Sigmoid colon (tissue), 4 donors: ENCODE measurements at regions not wholly inside any gene's neighbourhood (a gene's known extent, or its start where the extent isn't known, plus 50 kb on each side); places are given as distances from the start of the nearest gene placed in this dataset.

ENCODE experiments used
- EP300 ChIP-seq, 4 donors: sonication (generic); formaldehyde crosslinking; IDR thresholded peaks; one replicate each; pipeline ENCODE4 v1.6.1; 2017; ENCODE audit warnings: antibody characterized with exemption in 4 of 4
- POLR2A ChIP-seq, 2 donors: fragments of 450-650 bp; IDR thresholded peaks; one replicate each; pipeline ENCODE4 v1.6.1; 2016; ENCODE audit warnings: antibody characterized with exemption in 2 of 2, mild to moderate bottlenecking in 2 of 2, moderate library complexity in 2 of 2
- TF ChIP-seq, protein P1 (sequence below), 4 experiments: fragments of 450-650 bp in 3 of 4; fragments of 200-600 bp in 1 of 4; IDR thresholded peaks; one replicate each; pipeline ENCODE4 v1.5.1; 2016 to 2019; ENCODE audit warnings: antibody characterized with exemption in 4 of 4, mild to moderate bottlenecking in 3 of 4, moderate library complexity in 2 of 4

DNA sequence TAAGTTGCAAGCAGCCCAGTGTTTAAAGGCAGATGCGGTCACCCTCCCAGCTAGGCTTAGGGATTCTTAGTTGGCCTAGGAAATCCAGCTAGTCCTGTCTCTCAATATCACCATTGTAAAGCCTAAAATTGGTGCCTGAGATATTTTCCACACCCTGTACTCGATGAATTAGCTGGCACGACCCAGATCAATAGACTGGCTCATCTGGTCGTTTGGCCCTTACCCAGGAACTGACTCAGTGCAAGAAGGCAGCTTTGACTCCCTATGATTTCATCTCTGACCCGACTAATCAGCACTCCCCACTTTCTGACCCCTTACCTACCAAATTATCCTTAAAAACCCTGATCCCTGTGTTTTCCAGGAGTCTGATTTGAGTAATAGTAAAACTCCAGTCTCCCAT lies 384.9 kb upstream of the SLC7A11 start:
- no peak for TF ChIP-seq EP300 (IDR thresholded peaks at IDR 0.05)
- no peak for TF ChIP-seq POLR2A (IDR thresholded peaks at IDR 0.05)
- TF ChIP-seq, protein P1, sequence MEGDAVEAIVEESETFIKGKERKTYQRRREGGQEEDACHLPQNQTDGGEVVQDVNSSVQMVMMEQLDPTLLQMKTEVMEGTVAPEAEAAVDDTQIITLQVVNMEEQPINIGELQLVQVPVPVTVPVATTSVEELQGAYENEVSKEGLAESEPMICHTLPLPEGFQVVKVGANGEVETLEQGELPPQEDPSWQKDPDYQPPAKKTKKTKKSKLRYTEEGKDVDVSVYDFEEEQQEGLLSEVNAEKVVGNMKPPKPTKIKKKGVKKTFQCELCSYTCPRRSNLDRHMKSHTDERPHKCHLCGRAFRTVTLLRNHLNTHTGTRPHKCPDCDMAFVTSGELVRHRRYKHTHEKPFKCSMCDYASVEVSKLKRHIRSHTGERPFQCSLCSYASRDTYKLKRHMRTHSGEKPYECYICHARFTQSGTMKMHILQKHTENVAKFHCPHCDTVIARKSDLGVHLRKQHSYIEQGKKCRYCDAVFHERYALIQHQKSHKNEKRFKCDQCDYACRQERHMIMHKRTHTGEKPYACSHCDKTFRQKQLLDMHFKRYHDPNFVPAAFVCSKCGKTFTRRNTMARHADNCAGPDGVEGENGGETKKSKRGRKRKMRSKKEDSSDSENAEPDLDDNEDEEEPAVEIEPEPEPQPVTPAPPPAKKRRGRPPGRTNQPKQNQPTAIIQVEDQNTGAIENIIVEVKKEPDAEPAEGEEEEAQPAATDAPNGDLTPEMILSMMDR (IDR thresholded peaks at IDR 0.05): no peak
